Neutrophil (primary cell): ENCODE measurements at regions not wholly inside any gene's neighbourhood (a gene's known extent, or its start where the extent isn't known, plus 50 kb on each side); places are given as distances from the start of the nearest gene placed in this dataset.

Experiments
- H3K27ac ChIP-seq: fragments of 200-600 bp; sonication (generic); 2 replicates; pipeline ENCODE4 v1.5.1; 2016; ENCODE audit warnings: mild to moderate bottlenecking, moderate library complexity
- H3K27me3 ChIP-seq: fragments of 200-600 bp; sonication (generic); 2 replicates; pipeline ENCODE4 v1.6.0; 2016; ENCODE audit warnings: mild to moderate bottlenecking
- H3K36me3 ChIP-seq: fragments of 200-600 bp; sonication (generic); 2 replicates; pipeline ENCODE4 v1.5.1; 2017
- H3K4me1 ChIP-seq, 2 experiments: fragments of 200-600 bp in 1 of 2; sonication (generic) in 1 of 2; 1 replicate in 1 of 2; 2 replicates in 1 of 2; pipeline versions ENCODE4 v1.5.1 to v1.6.1; 2013 to 2016; ENCODE audit warnings: low read depth in 1 of 2, low read length in 1 of 2, mild to moderate bottlenecking in 1 of 2, moderate library complexity in 1 of 2; ENCODE audit not compliant: control insufficient read depth in 1 of 2, insufficient read depth in 1 of 2
- H3K4me3 ChIP-seq, 2 experiments: fragments of 200-600 bp in 1 of 2; sonication (generic) in 1 of 2; 1 replicate in 1 of 2; 2 replicates in 1 of 2; pipeline ENCODE4 v1.5.1; 2013 to 2016; ENCODE audit warnings: low read depth in 1 of 2, low read length in 1 of 2, mild to moderate bottlenecking in 1 of 2, moderate library complexity in 1 of 2
- H3K9me3 ChIP-seq: fragments of 200-600 bp; sonication (generic); 2 replicates; pipeline ENCODE4 v1.5.1; 2016
- CTCF ChIP-seq: fragments of 200-600 bp; sonication (generic); IDR thresholded peaks from 2 replicates; pipeline ENCODE4 v1.5.1; 2016; ENCODE audit warnings: antibody characterized with exemption

GRCh38 chr18:39732918-39733317 lies 2167.3 kb upstream of the CELF4 start:
- no peaks in the 10 kb centered on the region for H3K36me3 ChIP-seq
- no peak overlapping the region for H3K4me3 ChIP-seq
- no peaks in the 10 kb centered on the region for H3K9me3 ChIP-seq
- H3K27ac ChIP-seq: no peak overlapping the region
- H3K4me1 ChIP-seq: no peaks in the 10 kb centered on the region
- TF ChIP-seq CTCF: no peak
- no peaks in the 10 kb centered on the region for H3K27me3 ChIP-seq

- Histone ChIP-seq H3K27me3 (no peaks in the 10 kb centered on the region), H3K36me3 (no peaks in the 10 kb centered on the region), H3K4me1 (no peaks in the 10 kb centered on the region), H3K4me3 (no peak overlapping the region), H3K9me3 (no peaks in the 10 kb centered on the region), H3K27ac (no peak overlapping the region)
- no peak for TF ChIP-seq CTCF
Observed at GRCh38 chr18:39730606-39731005, 2165.0 kb upstream of the CELF4 start.

- Histone ChIP-seq H3K36me3 (no peaks in the 10 kb centered on the region), H3K4me3 (no peak overlapping the region), H3K9me3 (no peaks in the 10 kb centered on the region), H3K4me1 (no peaks in the 10 kb centered on the region), H3K27me3 (no peaks in the 10 kb centered on the region), H3K27ac (no peak overlapping the region)
- TF ChIP-seq CTCF: no peak
Observed at GRCh38 chr18:39724652-39725051, 2159.1 kb upstream of the CELF4 start.

GRCh38 chr18:39721712-39722111 lies 2156.1 kb upstream of the CELF4 start:
- Histone ChIP-seq H3K27ac (no peak overlapping the region), H3K36me3 (no peaks in the 10 kb centered on the region), H3K9me3 (no peaks in the 10 kb centered on the region), H3K4me1 (no peaks in the 10 kb centered on the region), H3K4me3 (no peak overlapping the region), H3K27me3 (no peaks in the 10 kb centered on the region)
- TF ChIP-seq CTCF: no peak

- no peak overlapping the region for H3K27ac ChIP-seq
- H3K4me1 ChIP-seq: no peaks in the 10 kb centered on the region
- no peaks in the 10 kb centered on the region for H3K9me3 ChIP-seq
- no peaks in the 10 kb centered on the region for H3K27me3 ChIP-seq
- TF ChIP-seq CTCF: no peak
- no peaks in the 10 kb centered on the region for H3K36me3 ChIP-seq
- no peak overlapping the region for H3K4me3 ChIP-seq
Observed at GRCh38 chr18:39713961-39714360, 2148.4 kb upstream of the CELF4 start.

- Histone ChIP-seq H3K27ac (no peak overlapping the region), H3K36me3 (no peaks in the 10 kb centered on the region), H3K4me3 (no peak overlapping the region), H3K4me1 (no peaks in the 10 kb centered on the region), H3K9me3 (no peaks in the 10 kb centered on the region), H3K27me3 (no peaks in the 10 kb centered on the region)
- no peak for TF ChIP-seq CTCF
Observed at GRCh38 chr18:39711701-39712100, 2146.1 kb upstream of the CELF4 start.
